ENCODE measurements at regions not wholly inside any gene's neighbourhood (a gene's known extent, or its start where the extent isn't known, plus 50 kb on each side); places are given as distances from the start of the nearest gene placed in this dataset.
"Not testable (repeated sequence)": the region's sequence is repeated elsewhere in the genome, so short reads cannot be mapped to it uniquely, and the experiment has no call there.

DNA sequence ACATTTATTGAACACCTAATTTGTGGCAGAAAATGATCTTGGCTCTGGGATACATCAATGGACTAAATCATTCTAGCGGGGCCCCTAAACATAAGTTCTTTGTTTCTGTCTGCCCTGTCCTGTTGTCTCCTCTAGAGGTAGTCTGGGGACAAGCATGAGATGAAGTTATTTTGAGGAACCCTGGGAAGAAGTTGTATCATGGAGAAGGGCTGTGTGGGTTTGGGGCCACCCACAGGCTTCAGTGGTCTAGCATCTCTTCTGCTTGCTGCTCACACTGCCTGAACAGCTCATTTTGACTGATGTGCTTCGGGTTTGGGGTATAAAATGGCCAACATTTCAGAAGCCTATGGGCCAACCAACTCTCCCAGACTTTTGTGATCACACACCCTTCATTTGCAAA is 50.3 kb upstream of the OSBPL11 start:
- no peak for DNase-seq

DNA sequence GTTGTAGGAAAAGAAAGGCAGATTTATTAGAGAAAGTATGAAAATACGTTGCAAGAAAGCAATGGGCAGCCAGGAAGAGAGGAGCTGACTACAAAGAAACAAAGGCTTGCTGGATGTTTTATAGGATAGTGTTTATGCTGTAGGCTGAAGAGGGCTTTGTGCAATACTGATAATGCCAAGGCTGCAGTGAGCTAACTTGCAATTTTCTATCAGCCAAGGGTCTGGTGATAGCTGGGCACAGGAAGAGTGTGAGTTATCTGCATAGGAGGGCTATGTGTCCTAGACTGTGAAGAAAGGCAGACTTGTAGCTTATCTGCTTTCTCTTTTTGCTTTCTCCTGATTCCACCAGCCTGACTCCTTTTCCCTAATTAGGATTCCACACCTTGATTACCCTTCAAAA is 51.3 kb upstream of the OSBPL11 start:
- no peak for DNase-seq

DNA sequence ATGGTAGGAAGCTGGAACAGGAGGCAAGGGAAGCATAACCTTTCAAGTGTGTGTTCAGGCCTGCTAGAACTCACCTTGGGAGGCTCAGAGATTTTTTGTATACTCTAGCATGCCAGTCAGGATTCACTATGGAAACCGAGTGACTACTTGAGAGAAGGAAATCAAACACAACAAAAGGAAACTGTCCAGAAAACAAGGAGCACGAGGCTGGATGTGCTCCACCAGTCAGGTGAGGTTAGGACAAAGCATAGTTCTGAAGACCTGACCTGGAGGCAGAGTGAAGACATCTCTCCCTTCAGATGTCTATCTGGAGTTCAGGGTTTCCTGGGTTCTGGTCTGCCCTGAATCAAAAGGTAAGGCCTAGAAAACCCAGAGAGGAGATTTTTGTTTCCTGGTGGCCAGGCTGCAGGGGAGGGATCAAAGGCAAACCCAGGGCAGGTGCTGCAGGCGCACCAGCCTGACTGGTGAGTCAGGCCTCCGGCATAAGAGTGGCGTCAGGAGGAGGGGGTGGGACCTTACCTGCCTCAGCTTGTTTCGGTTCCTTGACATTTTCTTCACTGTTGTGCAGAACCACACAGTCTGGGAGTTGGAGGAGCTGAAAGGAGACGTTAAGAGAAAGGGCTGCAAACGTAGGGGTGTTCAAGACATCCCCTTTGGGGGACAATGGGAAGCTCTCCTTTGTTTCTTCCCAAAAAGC is 52.2 kb upstream of the OSBPL11 start:
- DNase-seq, result no peak

DNA sequence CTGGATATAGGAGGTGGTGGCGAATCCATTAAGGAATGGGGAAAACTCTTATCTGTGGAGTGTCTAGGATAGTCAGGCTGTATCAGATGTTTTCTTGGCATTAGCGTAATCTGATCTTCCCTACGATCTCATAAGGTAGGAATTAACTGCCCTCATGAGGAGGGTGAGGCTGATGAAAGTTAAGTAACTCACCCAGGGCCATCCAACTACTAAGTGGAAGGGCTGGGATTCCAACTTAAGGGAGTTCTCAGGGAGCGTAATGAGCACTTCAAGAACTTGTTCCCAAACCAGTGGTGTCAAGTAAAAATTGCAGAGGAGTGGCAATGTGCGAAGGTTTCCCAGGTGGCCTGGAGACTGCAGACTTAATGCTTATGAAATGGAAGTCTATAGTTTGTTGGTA is 55.9 kb upstream of the OSBPL11 start:
- no peak for DNase-seq

DNA sequence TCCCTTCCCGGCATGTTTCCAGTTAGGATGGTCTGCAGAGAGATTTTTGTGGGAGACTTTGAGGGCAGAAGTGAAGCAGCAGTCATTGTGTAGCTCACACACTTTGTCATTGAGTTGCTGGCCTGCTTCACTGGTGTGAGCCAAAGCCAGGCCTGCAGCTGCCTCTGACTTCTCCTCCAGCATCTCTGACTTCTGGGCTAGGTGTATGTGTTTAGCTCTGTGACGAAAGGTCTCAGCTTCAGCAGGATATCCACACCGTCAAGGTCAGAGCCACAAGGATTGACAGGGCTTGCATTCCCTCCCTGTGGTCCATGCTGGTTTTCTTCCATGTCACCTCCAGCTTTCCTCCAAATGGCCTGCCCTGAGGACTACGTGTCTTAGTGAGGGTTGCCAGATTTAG is 57.1 kb upstream of the OSBPL11 start:
- DNase-seq, result no peak

DNA sequence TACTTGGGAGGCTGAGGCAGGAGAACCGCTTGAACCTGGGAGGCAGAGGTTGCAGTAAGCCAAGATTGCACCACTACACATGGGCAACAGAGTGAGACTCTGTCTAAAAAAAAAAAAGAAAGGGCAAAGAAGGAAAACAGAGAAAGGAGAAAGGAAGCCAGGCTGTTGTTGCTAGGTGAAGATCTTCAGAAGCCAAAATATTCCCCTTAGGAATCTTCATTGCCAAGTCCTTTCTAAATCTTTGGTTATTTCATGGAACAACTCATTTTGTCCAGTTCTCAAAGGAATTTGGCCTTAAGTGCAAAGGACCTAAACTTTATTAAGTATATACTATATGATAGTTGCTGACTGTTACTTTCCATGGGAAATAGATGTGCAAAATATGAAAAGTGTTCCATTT is 59.2 kb upstream of the OSBPL11 start:
- DNase-seq, result no peak

DNA sequence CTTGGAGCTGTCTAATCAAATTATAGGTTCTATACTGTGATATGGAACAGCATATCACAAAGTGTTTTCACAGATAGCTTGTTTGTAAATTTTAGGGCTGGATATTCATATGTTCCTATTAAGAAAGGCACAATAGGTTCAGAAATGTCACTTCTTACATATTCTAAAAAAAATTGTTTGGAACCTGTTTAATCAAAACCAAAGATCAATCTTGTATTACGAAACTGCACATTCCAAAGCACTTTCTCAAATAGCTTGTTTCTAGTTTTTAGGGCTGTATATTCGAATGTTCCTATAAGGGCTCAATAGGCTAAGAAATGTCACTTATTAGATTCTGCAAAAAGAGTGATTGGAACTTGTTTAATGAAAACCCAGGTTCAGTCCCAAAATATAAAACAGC is 67.4 kb upstream of the OSBPL11 start:
- DNase-seq, result no peak

DNA sequence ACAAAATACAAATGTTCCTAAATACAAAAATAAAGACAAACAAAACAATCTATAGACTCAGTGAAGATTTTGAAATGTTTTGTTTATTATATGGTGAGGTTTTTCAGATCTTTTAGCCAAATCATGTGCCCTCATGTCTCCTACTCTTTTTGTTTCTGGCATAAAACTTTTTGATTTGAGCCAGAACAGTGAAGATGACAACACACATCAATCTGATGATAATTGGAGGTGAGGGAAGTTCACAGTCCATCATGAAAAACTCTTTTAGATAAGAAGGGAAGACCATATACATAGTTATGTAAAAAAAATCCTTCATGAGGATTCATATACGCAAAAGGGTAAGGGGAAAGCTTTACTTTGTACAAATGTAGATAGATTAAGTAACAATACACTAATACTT is 75.1 kb upstream of the OSBPL11 start:
- no peak for DNase-seq

DNA sequence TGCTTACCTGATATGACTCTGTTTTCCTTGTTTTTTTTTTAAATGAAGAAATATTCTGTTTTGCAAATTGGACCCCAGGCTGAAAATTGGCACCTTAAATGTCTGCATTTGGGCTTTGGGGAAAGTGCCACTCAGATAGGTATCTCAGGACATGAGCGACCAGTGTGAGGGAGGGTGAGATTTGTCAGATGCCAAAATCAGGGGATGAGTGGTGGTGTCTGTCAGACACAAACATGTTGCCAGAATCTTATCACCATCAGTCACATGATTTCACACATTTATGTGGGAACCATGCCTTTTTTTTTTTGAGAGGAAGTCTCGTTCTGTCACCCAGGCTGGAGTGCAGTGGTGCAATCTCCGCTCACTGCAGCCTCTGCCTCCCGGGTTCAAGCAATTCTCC is 75.6 kb upstream of the OSBPL11 start:
- no peak for DNase-seq

DNA sequence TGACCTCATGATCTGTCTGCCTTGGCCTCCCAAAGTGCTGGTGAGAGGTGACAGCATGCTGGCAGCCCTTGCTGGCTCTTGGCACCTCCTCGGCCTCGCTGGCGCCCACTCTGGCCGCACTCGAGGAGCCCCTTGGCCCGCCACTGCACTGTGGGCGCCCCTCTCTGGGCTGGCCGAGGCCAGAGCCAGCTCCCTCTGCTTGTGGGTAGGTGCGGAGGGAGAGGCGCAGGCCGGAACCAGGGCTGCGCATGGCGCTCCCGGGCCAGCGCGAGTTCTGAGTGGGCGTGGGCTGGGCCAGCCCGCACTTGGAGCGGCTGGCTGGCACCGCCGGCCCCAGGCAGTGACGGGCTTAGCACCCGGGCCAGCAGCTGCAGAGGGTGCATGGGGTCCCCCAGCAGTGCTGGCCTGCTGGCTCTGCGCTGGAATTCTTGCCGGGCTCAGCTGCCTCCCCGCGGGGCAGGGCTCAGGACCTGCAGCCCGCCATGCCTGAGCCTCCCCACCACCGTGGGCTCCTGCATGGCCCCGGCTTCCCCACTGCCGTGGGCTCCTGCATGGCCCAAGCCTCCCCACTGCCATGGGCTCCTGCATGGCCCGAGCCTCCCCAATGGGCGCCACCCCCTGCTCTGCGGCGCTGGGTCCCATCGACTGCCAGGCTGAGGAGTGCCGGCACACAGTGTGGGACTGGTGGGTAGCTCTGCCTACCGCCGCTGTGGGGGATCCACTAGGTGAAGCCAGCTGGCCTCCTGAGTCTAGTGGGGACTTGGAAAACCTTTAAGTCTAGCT is 76.4 kb upstream of the OSBPL11 start:
- DNase-seq, result no peak

DNA sequence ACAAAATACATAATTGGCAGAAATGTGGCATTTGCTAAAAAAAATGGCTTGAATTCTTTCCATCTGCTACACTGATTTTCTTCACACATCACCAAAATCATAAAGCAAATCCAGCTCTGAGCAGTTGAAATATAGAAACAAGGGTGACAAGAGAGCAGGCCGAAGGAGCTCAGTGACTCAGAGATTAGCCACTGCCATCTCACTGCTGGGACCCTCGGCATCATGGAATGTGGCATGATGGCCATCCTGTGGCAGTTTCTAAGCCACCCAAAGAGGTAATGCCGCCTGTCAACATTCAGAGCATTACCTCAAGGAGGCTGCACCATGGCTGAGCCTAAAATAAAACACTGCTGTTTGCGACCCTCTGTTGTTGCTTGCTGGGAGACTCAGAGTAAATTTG is 80.5 kb upstream of the OSBPL11 start:
- no peak for DNase-seq

DNA sequence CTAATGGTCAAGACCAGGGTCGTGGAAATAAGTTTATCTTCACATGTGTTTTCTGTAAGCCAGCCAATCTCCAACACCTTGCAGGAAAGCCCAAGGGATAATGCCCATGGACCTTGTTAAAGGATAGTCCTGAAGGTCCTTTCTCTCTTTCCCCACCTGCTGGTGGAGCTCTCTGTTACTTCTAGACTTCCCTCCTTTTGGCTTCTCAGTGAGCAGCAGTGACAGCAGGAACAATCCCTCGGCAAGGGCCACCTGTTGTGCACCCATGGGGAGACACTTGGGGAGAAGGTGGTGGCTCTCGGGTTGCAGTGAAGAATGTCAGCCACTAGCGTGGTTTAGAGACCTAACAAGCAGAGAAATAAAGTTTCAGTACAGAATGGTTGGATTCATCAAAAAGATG is 84.0 kb upstream of the OSBPL11 start:
- DNase-seq, result no peak

DNA sequence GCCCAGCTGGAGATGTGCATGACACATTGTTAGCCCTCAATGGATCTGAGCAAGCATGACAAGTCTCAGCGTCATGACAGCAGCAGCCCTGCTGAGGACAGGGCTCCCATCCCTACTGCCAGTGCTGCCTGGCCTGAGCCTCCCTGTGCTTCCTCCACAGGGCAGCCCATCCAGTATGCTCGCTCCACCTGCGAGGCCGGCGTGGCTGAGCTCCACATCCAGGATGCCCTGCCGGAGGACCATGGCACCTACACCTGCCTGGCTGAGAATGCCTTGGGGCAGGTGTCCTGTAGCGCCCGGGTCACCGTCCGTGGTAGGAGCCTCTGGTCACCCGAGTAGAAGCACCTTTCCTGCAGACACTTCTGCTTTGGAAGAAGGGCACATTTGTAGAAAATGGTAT is 85.8 kb upstream of the OSBPL11 start:
- no peak for DNase-seq

DNA sequence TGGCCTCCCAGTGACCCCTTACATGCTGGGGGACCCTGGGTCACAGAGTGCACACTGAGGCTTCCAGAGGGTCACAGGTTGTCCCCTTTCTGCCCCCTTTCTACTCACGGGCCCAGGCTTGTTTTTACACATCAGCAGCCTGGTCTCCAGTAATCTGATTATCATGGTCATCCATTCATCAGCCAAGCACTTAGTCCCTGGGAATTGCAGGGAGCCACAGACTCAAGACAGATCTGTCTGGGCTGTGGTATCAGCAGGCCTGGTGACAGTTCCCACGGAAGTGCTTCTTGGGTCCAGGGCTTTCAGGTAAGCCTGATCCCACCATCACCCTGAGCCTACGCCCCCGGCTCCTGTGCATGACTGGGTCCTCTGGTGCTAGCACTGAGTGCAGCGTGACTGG is 86.6 kb upstream of the OSBPL11 start:
- DNase-seq, result not testable (repeated sequence)

DNA sequence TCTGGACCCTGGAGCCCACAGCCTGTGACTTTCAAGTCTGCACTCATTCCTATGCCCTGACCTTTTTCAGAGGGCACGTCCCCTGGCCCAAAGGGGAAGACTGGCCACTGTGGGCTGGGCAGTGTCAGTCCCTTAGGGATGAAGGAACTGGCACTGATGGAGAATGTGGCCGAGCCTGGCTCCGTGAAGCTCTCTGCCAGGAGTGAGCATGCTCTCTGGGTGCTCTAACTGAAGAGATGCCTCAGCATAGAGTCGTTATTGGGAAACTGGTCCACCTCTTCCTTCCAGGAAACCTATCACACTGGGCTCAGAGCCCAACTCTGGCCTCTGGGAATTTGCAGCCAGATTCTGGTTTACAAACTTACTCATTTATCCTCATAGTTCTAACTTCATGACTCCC is 87.3 kb upstream of the OSBPL11 start:
- DNase-seq, result not testable (repeated sequence)

DNA sequence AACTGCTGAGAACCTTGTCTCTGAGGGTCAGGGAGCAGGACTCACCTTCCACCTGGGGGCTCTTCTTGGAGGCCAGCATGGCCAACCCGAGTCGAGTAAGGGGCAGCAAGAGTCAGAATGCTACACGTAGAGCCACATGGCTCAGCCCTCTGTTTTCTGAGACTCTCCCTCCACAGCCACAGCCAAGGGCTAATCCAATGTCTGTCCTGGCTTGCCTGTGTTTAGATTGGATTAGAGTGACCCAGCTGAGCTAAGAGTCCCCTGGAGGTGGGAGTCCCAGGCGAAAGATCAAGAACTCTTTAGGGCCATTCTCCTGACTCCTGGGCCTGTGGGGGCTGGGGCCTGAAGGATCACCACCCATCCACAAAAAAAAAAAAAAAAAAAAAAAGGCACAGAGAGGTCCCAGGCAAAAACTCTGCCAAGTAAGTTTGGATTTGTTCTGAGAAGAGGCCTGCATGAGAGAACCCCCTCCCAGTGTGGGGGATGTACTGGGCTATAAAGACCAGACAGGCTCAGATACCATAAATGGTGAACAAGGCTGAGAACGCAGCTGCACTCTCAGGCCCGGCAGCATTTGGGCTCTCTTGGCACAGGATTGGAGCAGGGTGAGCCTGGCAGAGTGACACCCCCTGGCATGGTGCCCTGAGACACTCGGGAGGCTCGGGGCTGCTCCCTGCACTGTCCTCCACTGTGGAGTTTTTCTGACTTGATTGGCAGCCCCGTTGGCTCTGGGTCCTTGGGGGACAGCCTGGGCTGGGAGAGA is 88.0 kb upstream of the OSBPL11 start:
- no peak for DNase-seq

DNA sequence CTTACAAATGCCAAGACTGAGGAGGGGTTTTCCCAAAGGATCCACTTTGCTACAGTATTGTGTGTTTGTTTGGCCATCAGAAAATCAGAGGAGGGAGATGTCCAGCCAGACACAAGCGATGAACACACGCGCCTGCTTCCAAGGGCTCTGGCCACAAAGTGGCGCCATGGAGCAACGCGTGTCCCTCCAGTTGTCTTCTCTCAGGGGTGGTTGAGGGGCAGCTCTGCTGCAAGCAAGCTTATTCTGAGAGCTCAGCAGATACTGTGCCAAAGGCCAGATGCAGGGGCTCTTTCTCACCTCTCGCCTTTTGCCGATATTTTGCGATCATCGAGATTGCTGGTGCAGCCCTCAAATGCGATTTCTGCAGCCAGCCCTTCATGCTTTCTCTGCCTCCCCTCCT is 88.9 kb upstream of the OSBPL11 start:
- no peak for DNase-seq

DNA sequence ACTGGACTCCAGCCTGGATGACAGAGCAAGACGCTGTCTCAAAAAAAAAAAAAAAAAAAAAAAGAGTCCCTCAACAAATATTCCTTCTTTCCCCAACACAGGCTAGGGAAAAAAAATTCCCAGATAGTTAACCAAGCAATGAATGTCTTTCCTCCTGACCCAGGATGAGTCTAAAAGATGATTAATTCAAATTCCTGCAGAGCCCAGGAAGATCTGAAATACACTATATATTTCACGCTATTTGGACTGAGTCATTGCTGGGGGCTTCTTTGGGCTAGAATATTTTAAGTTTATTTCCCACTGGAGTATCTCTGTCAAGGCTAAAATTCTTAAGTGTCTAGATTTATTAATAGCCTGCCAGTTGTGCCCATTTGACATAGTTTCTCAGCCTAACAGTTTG is 90.4 kb upstream of the OSBPL11 start:
- DNase-seq, result not testable (repeated sequence)

DNA sequence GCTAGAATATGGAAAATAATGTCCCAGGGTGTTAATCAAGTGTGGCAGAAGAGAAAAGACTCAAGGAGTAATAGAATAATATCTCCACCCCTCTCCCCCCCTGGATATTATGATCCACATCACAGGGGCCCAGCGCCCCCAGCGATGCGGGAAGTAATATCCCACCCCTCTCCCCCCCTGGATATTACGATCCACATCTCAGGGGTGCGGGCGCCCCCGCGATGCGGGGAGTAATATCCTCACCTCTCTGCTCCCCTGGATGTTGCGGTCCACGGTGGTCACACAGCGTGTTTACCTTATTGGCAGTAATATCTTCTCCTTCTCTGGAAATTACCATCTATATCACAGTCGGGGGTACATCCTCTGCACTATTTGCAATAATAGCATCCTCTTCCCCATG is 97.1 kb upstream of the OSBPL11 start:
- DNase-seq, result no peak

DNA sequence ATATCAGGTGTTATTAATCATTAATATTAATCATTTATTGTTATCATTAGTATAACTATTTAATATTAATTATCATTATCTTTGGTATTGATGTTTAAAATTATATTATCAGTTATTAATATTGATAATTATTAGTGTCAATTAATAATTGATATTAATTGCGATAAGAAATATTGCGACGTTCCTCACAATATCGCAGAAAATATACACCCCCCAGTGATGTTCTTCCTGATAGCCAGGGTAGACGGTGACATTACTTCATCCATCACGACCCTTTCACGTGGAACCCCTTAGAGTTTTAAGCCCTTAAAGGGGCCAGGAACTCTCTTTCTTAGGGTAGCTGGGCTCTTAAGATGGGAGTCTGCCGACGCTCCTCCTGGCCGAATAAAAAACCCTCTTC is 98.6 kb upstream of the OSBPL11 start:
- DNase-seq, result no peak

DNA sequence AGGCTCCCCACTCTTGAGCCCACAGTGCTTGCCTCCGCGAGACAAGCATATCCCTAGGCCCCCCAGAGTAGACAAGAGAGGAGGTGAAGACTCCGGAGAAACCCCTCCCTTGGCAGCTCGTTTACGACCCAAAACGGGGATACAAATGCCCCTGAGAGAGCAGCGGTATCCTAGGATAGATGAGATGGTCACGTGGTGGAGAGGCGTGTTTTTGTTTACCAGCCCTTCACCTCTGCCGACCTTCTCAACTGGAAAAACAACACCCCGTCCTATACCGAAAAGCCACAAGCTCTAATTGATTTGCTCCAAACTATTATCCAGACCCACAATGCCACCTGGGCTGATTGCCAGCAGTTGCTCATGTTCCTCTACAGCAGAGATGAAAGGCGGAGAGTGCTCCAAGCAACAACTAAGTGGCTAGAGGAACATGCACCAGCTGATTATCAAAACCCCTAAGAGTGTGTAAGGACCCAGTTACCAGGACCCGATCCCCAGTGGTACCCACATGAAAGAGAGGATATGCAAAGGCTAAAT is 99.5 kb upstream of the OSBPL11 start:
- no peak for DNase-seq

DNA sequence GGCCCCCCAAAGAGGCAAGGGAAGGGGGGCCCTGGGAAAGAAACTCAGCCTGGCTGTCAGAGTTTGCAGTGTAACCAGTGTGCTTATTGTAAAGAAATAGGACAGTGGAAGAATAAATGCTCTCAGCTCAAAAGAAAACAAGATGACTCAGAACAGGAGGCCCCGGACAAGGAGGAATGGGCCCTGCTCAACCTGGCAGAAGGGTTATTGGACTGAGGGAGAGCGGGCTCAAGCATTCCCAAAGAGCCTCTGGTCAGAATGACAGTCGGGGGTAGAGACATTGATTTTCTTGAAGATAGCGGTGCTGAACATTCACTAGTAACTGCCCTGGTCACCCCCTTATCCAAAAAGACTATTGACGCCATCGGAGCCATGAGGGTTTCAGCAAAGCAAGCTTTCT is 100.4 kb upstream of the OSBPL11 start:
- DNase-seq, result no peak

DNA sequence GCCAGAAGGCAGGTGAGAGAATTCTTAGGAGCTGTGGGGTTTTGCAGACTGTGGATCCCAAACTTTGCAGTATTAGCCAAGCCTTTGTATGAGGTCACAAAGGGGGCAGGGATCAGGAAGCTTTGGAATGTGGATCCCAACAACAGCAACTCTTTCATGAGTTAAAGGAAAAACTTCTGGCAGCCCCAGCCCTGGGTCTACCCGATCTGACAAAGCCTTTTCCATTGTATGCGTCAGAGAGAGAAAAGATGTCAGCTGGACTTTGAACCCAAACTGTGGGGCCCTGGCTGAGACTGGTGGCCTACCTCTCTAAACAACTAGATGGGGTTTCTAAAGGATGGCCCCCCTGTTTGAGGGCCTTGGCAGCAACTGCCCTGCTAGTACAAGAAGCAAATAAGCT is 101.8 kb upstream of the OSBPL11 start:
- DNase-seq, result not testable (repeated sequence)
